Astrocyte (in vitro differentiated cells and primary cell): ENCODE measurements at regions not wholly inside any gene's neighbourhood (a gene's known extent, or its start where the extent isn't known, plus 50 kb on each side); places are given as distances from the start of the nearest gene placed in this dataset.

Experiments used
- DNase-seq: peaks from one replicate; pipeline ENCODE4 v3.0.0-alpha.2; 2010; ENCODE audit warnings: low read depth
- FAIRE-seq: peaks from 2 replicates; lab custom pipeline; 2011; peaks lifted over from hg19 to GRCh38; lab: Jason Lieb, UNC
- H2AFZ ChIP-seq: 2 replicates; pipeline ENCODE4 v1.6.0; 2012; ENCODE audit warnings: low read depth, low read length, inconsistent platforms
- H3K27ac ChIP-seq: 2 replicates; pipeline ENCODE4 v1.5.1; 2011; ENCODE audit warnings: low read depth, low read length, inconsistent platforms
- H3K27me3 ChIP-seq: 2 replicates; pipeline ENCODE4 v1.6.0; 2011; ENCODE audit warnings: low read length, inconsistent platforms; ENCODE audit not compliant: insufficient read depth
- H3K36me3 ChIP-seq: 2 replicates; pipeline ENCODE4 v1.5.1; 2011; ENCODE audit warnings: low read length, inconsistent platforms; ENCODE audit not compliant: insufficient read depth
- H3K4me1 ChIP-seq: 2 replicates; pipeline ENCODE4 v1.5.1; 2011; ENCODE audit warnings: low read length, inconsistent platforms; ENCODE audit not compliant: insufficient read depth
- H3K4me2 ChIP-seq: 2 replicates; pipeline ENCODE4 v1.6.0; 2012; ENCODE audit warnings: low read length, inconsistent platforms
- H3K4me3 ChIP-seq: 2 replicates; pipeline ENCODE4 v1.5.1; 2011; ENCODE audit warnings: low read depth, mild to moderate bottlenecking, low read length, inconsistent platforms; ENCODE audit not compliant: insufficient read depth
- H3K79me2 ChIP-seq: 2 replicates; pipeline ENCODE4 v1.6.0; 2012; ENCODE audit warnings: mild to moderate bottlenecking, low read length, inconsistent platforms; ENCODE audit not compliant: insufficient read depth
- H3K9ac ChIP-seq: 2 replicates; pipeline ENCODE4 v1.6.0; 2012; ENCODE audit warnings: mild to moderate bottlenecking, low read length, inconsistent platforms
- H3K9me3 ChIP-seq: 2 replicates; pipeline ENCODE4 v1.5.1; 2012; ENCODE audit warnings: low read depth, mild to moderate bottlenecking, low read length, inconsistent platforms; ENCODE audit not compliant: insufficient read depth
- H4K20me1 ChIP-seq: 2 replicates; pipeline ENCODE4 v1.6.0; 2012; ENCODE audit warnings: low read length, inconsistent platforms; ENCODE audit not compliant: insufficient read depth
- H3K27ac Mint-ChIP-seq: one replicate; pipeline ENCODE4 v1.8.0; 2021; ENCODE audit warnings: mild to moderate bottlenecking, mixed read lengths; ENCODE audit not compliant: unreplicated experiment
- H3K27me3 Mint-ChIP-seq: one replicate; pipeline ENCODE4 v1.8.0; 2021; ENCODE audit warnings: low read depth, mixed read lengths; ENCODE audit not compliant: unreplicated experiment
- H3K36me3 Mint-ChIP-seq: one replicate; pipeline ENCODE4 v1.8.0; 2021; ENCODE audit warnings: low read depth, mixed read lengths; ENCODE audit not compliant: unreplicated experiment
- H3K4me1 Mint-ChIP-seq: one replicate; pipeline ENCODE4 v1.8.0; 2021; ENCODE audit warnings: low read depth, mixed read lengths; ENCODE audit not compliant: unreplicated experiment
- H3K4me3 Mint-ChIP-seq: one replicate; pipeline ENCODE4 v1.8.0; 2021; ENCODE audit warnings: mild to moderate bottlenecking, moderate library complexity, mixed read lengths; ENCODE audit not compliant: unreplicated experiment
- H3K9me3 Mint-ChIP-seq: one replicate; pipeline ENCODE4 v1.8.0; 2021; ENCODE audit warnings: mild to moderate bottlenecking, mixed read lengths; ENCODE audit not compliant: unreplicated experiment
- EZH2 ChIP-seq: IDR thresholded peaks from 2 replicates; pipeline ENCODE4 v1.6.1; 2012; ENCODE audit warnings: mild to moderate bottlenecking, low read length, inconsistent platforms; ENCODE audit not compliant: insufficient read depth
- TF ChIP-seq, protein P1 (sequence below): IDR thresholded peaks from 2 replicates; pipeline ENCODE4 v1.5.1; 2011; ENCODE audit warnings: low read depth, mild to moderate bottlenecking, inconsistent platforms, low read length, moderate library complexity; ENCODE audit not compliant: insufficient read depth

DNA sequence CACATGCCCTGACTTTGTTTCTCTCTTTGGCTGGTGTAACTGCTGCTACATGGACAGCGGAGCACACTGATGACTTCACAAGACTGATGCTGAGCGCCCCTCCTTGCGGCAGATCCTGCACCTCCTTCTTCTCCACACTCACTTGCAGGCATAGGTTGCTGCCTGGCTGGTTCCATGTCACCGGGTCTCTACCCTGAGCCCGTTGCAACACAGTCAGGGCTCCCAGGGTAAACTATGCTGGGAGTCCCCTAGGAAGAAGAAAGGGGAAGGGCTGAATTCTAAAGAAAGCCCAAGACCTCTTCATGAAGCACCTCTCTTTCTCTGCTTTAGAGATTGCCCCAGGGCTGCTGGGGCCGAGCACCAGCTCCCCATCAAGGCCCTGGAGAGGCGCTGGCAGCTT is 83.3 kb upstream of the DUSP22 start:
- Mint-ChIP-seq H3K27me3 (peaks cover 52% of the 10 kb centered on the region), H3K4me1 (peaks cover 3% of the 10 kb centered on the region), H3K9me3 (peaks cover 2% of the 10 kb centered on the region), H3K36me3 (no peaks in the 10 kb centered on the region), H3K27ac (no peak overlapping the region), H3K4me3 (no peak overlapping the region)
- no peak for TF ChIP-seq EZH2
- TF ChIP-seq, protein P1, sequence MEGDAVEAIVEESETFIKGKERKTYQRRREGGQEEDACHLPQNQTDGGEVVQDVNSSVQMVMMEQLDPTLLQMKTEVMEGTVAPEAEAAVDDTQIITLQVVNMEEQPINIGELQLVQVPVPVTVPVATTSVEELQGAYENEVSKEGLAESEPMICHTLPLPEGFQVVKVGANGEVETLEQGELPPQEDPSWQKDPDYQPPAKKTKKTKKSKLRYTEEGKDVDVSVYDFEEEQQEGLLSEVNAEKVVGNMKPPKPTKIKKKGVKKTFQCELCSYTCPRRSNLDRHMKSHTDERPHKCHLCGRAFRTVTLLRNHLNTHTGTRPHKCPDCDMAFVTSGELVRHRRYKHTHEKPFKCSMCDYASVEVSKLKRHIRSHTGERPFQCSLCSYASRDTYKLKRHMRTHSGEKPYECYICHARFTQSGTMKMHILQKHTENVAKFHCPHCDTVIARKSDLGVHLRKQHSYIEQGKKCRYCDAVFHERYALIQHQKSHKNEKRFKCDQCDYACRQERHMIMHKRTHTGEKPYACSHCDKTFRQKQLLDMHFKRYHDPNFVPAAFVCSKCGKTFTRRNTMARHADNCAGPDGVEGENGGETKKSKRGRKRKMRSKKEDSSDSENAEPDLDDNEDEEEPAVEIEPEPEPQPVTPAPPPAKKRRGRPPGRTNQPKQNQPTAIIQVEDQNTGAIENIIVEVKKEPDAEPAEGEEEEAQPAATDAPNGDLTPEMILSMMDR = no peak
- H3K27me3 ChIP-seq = no peaks in the 10 kb centered on the region
- no peak overlapping the region for H3K9ac ChIP-seq
- no peaks in the 10 kb centered on the region for H3K4me1 ChIP-seq
- H3K4me3 ChIP-seq = no peak overlapping the region
- no peaks in the 10 kb centered on the region for H4K20me1 ChIP-seq
- DNase-seq = no peak
- H2AFZ ChIP-seq = no peak overlapping the region
- no peak overlapping the region for H3K4me2 ChIP-seq
- no peak overlapping the region for H3K27ac ChIP-seq
- H3K9me3 ChIP-seq = no peaks in the 10 kb centered on the region
- no peaks in the 10 kb centered on the region for H3K79me2 ChIP-seq
- FAIRE-seq = no peak
- no peaks in the 10 kb centered on the region for H3K36me3 ChIP-seq

DNA sequence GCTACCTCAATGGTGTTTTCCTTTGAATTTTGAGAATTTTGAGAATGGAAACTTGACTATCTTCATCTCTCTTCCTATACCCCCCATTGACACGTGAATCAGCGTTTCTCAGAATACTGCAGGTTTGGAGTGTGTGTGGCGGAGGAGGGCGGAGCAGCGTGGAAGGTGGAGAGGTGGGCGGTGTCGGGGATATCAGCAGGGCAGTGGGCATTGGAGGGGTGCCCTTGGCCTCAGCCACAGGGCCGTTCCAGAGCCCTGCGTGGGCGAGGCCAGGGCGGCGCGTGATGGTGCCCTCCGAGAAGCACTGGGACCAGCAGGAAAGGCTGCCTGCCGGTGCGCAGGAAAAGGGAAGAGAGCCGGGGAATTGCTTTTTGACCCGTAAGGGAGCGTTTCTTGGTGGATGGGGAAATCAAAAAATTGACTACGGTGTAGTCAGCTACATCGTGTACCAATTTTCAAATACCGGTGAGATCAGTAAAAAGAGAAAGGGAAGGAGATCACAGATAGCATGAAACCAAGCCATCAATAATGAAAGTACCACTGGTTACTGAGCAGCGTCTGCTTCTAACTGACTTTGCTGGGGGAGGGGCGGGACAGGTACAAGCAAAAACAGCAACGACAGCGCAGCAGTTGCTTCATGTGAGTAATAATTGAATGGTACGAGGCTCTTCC is 82.7 kb upstream of the DUSP22 start:
- no peak for FAIRE-seq
- Mint-ChIP-seq H3K4me1 (peaks cover 3% of the 10 kb centered on the region), H3K9me3 (peaks cover 2% of the 10 kb centered on the region), H3K27ac (no peak overlapping the region), H3K4me3 (no peak overlapping the region), H3K27me3 (peaks cover 52% of the 10 kb centered on the region), H3K36me3 (no peaks in the 10 kb centered on the region)
- Histone ChIP-seq H4K20me1 (no peaks in the 10 kb centered on the region), H3K4me2 (no peak overlapping the region), H3K9me3 (peaks cover under 1% of the 10 kb centered on the region), H2AFZ (no peak overlapping the region), H3K36me3 (no peaks in the 10 kb centered on the region), H3K27ac (no peak overlapping the region), H3K4me1 (no peaks in the 10 kb centered on the region), H3K9ac (no peak overlapping the region), H3K27me3 (no peaks in the 10 kb centered on the region), H3K79me2 (no peaks in the 10 kb centered on the region), H3K4me3 (no peak overlapping the region)
- no peak for DNase-seq
- no peak for TF ChIP-seq EZH2
- TF ChIP-seq, protein P1 = no peak

DNA sequence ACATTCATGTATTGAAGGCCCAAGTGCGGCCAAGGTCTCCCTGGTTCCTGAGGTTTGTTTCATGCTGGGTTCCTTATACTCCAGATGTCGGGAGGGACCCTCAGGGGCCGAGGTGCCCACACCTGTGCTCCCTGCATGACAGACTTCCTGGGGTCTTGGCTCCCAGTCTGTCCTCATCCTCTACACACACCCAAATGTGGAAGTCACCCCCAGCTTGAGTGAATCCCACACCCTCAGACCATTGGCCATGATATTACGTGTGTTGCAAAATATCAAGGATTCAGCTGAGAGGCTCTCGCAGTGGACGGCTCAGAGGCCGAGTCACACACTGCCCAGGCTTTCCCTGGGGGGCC is 82.2 kb upstream of the DUSP22 start:
- FAIRE-seq (no peak), DNase-seq (no peak)
- TF ChIP-seq EZH2 = no peak
- TF ChIP-seq, protein P1 = no peak
- H3K4me3 Mint-ChIP-seq = no peak overlapping the region
- no peaks in the 10 kb centered on the region for H3K36me3 ChIP-seq
- no peak overlapping the region for H2AFZ ChIP-seq
- peaks cover 2% of the 10 kb centered on the region for H3K9me3 Mint-ChIP-seq
- H3K27me3 Mint-ChIP-seq = peaks cover 52% of the 10 kb centered on the region
- H3K27ac ChIP-seq = no peak overlapping the region
- peaks cover 2% of the 10 kb centered on the region for H3K9me3 ChIP-seq
- H3K36me3 Mint-ChIP-seq = no peaks in the 10 kb centered on the region
- H3K27ac Mint-ChIP-seq = no peak overlapping the region
- no peaks in the 10 kb centered on the region for H3K79me2 ChIP-seq
- H4K20me1 ChIP-seq = no peaks in the 10 kb centered on the region
- H3K4me1 ChIP-seq = no peaks in the 10 kb centered on the region
- no peak overlapping the region for H3K4me2 ChIP-seq
- no peak overlapping the region for H3K4me3 ChIP-seq
- peaks cover 3% of the 10 kb centered on the region for H3K4me1 Mint-ChIP-seq
- no peak overlapping the region for H3K9ac ChIP-seq
- no peaks in the 10 kb centered on the region for H3K27me3 ChIP-seq
